GM10266 (cell line): ENCODE measurements at regions not wholly inside any gene's neighbourhood (a gene's known extent, or its start where the extent isn't known, plus 50 kb on each side); places are given as distances from the start of the nearest gene placed in this dataset.

ENCODE experiments used
- DNase-seq: peaks from one replicate; pipeline ENCODE4 v3.0.0; 2012; ENCODE audit errors: extremely low spot score
- CTCF ChIP-seq: IDR thresholded peaks from 2 replicates; pipeline ENCODE4 v1.5.1; 2012; ENCODE audit warnings: mild to moderate bottlenecking, low read depth; ENCODE audit not compliant: control insufficient read depth, insufficient read depth; ENCODE audit errors: missing control alignments

DNA sequence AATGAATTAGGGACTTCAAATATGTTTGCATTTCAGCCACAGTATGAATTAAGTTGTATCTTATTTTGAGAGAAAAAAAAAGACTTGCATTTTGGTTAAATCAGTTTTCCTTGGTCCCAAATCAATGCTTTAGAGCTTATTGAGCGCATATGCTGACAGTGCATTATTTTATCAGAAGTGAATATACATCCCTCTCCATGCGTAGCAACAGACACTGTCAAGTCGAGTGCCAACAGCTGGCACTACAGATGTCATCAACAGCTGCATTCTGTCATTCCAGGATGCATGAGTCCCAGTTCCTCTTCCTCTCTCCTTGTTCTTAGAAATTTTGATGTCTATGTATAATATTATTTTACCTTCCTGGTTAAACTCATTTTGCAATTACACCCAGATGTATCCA, 156.1 kb upstream of the FOXB1 start:
- DNase-seq: no peak
- no peak for TF ChIP-seq CTCF

DNA sequence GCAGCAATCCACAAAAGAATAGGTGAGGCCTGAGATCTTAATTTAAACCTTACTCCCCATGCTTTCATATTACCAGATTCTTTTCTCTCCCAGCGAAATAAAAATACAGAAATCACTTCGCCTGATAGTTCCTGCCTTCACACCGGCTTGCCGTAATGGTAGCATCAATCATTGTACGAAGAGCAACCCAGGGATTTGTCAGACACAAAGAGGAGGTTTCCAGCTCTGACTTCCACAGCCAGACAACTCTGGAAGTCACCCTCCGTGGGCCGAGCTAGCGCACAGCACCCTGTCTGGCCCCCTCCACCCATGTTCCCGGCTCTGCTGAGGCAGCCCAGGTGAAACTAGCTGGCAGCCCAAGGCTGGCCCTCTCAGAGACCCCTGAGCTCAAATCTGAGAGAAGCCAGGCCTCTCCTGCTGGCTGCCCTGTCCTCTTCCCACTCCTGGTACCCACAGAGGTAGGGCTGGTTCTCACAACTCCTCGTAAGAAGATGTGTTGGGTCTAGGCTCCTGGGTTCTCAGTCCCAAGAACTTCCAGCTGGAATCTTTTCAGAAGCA, 156.9 kb upstream of the BNIP2 start:
- DNase-seq: no peak
- no peak for TF ChIP-seq CTCF

- DNase-seq: no peak
- TF ChIP-seq CTCF: no peak
Observed at GRCh38 chr15:59843609-59844008, 154.5 kb upstream of the BNIP2 start.

DNA sequence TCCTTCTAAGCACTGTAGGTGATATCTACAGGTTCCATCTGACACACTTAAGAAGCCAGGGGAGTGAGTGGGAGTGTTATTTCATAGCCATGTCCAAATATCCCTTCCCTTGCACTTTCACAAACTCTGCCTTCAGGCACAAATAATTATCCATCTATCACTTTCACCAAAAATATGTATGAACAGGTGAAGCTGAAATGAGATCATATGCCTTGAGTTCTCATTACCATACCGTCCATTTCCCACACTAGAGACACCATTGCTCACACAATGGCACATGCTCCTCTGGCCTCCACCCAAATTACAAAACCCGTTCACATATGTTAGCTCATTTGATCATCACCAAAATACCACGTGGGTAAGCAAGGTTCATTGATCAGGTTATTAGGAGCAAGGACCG, 151.9 kb upstream of the BNIP2 start:
- DNase-seq: no peak
- no peak for TF ChIP-seq CTCF

DNA sequence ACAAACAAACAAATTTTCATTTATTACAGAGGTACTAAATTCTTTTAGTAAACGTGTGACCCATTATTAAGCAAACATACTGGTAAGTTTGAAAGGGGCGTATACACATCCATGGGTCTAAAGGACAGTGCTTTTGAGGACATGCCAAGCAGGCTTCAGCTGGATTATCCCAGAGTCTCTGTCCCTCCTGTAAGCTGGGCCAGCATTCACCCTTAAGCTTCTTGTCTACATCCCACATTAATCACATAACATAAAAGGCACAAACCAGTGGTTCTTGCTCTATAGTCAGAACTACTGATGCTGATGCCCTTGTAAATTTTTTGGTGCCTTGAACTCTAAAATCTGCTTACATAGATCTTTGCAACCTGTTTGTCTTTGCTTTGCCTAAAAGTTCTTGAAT, 150.8 kb upstream of the BNIP2 start:
- DNase-seq: no peak
- no peak for TF ChIP-seq CTCF

DNA sequence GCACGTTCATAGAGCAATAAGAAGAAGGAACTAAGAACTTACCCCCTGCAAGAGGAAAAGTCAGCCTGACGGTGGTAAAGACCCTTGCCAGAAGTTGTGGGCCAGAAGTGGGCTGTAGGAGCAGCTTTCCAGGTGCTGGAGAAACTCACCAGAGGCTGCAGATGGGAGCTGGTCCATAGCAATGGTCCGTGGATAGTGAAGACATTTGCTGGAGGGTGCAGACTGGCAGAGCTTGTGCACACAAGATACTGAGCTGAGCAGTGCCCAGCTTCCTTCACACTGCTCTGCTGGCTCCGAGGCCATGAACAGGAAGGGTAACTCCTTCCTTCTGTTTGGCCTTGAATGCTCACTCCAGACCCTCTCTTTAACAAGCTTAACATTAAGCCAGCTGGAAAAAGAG, 149.8 kb upstream of the BNIP2 start:
- DNase-seq: no peak
- TF ChIP-seq CTCF: no peak

- no peak for DNase-seq
- no peak for TF ChIP-seq CTCF
Observed at GRCh38 chr15:59835776-59836175, 146.7 kb upstream of the BNIP2 start.

- no peak for TF ChIP-seq CTCF
- no peak for DNase-seq
Observed at GRCh38 chr15:59834528-59834927, 145.4 kb upstream of the BNIP2 start.
